Cardiac muscle cell (in vitro differentiated cells and primary cell): ENCODE measurements at regions not wholly inside any gene's neighbourhood (a gene's known extent, or its start where the extent isn't known, plus 50 kb on each side); places are given as distances from the start of the nearest gene placed in this dataset.

Experiments used
- DNase-seq, 2 donors: peaks; one replicate each; pipeline versions ENCODE4 v3.0.0 to v3.0.0-alpha.2; 2010 to 2017; ENCODE audit warnings: low read depth in 1 of 2, low spot score in 1 of 2
- H3K27ac ChIP-seq: fragments of 200-600 bp; sonication (generic); 2 replicates; pipeline ENCODE4 v1.5.1; 2016
- H3K27me3 ChIP-seq: fragments of 200-600 bp; sonication (generic); 2 replicates; pipeline ENCODE4 v1.6.0; 2016; ENCODE audit warnings: control low read depth
- H3K36me3 ChIP-seq: fragments of 200-600 bp; sonication (generic); 2 replicates; pipeline ENCODE4 v1.5.1; 2016; ENCODE audit warnings: control low read depth
- H3K4me1 ChIP-seq: fragments of 200-600 bp; sonication (generic); 2 replicates; pipeline ENCODE4 v1.8.1; 2017; ENCODE audit warnings: low read depth, mild to moderate bottlenecking, mixed run types
- H3K4me3 ChIP-seq: fragments of 200-600 bp; sonication (generic); 2 replicates; pipeline ENCODE4 v1.5.1; 2016; ENCODE audit warnings: mild to moderate bottlenecking
- H3K9me3 ChIP-seq: fragments of 200-600 bp; sonication (generic); 2 replicates; pipeline ENCODE4 v1.5.1; 2017; ENCODE audit warnings: low read depth, mild to moderate bottlenecking, control low read depth
- CTCF ChIP-seq: IDR thresholded peaks from 2 replicates; pipeline ENCODE4 v1.5.1; 2012; ENCODE audit warnings: low read depth, mild to moderate bottlenecking, low read length

GRCh38 chr4:183563874-183564273, 59.0 kb downstream of the ING2 start:
- DNase-seq: peak in 1 of 2 donors; percentile 27
- Histone ChIP-seq H3K9me3 (no peaks in the 10 kb centered on the region), H3K4me1 (no peaks in the 10 kb centered on the region), H3K36me3 (no peaks in the 10 kb centered on the region), H3K27me3 (peaks cover 8% of the 10 kb centered on the region), H3K27ac (no peak overlapping the region), H3K4me3 (no peak overlapping the region)
- no peak for TF ChIP-seq CTCF

GRCh38 chr4:183571350-183571941, 66.6 kb downstream of the ING2 start:
- peak overlapping the region; percentile 8 for H3K27ac ChIP-seq
- no peak for TF ChIP-seq CTCF
- H3K4me1 ChIP-seq: peaks cover 10% of the 10 kb centered on the region
- no peaks in the 10 kb centered on the region for H3K36me3 ChIP-seq
- DNase-seq: peak; percentile 25 to 89
- no peak overlapping the region for H3K4me3 ChIP-seq
- no peaks in the 10 kb centered on the region for H3K27me3 ChIP-seq
- no peaks in the 10 kb centered on the region for H3K9me3 ChIP-seq

- Histone ChIP-seq H3K27ac (no peak overlapping the region), H3K27me3 (no peaks in the 10 kb centered on the region), H3K36me3 (no peaks in the 10 kb centered on the region), H3K4me3 (no peak overlapping the region), H3K4me1 (no peaks in the 10 kb centered on the region), H3K9me3 (no peaks in the 10 kb centered on the region)
- DNase-seq: peak in 1 of 2 donors; percentile 6
- TF ChIP-seq CTCF: no peak
Measured at GRCh38 chr4:183576701-183577404, 72.0 kb downstream of the ING2 start.

GRCh38 chr4:183580370-183580769, 75.5 kb downstream of the ING2 start:
- no peaks in the 10 kb centered on the region for H3K27me3 ChIP-seq
- no peaks in the 10 kb centered on the region for H3K4me1 ChIP-seq
- no peaks in the 10 kb centered on the region for H3K9me3 ChIP-seq
- no peak overlapping the region for H3K4me3 ChIP-seq
- TF ChIP-seq CTCF: no peak
- DNase-seq: no peak
- H3K27ac ChIP-seq: no peak overlapping the region
- no peaks in the 10 kb centered on the region for H3K36me3 ChIP-seq

- TF ChIP-seq CTCF: no peak
- no peaks in the 10 kb centered on the region for H3K9me3 ChIP-seq
- no peaks in the 10 kb centered on the region for H3K4me1 ChIP-seq
- no peaks in the 10 kb centered on the region for H3K36me3 ChIP-seq
- no peaks in the 10 kb centered on the region for H3K27me3 ChIP-seq
- H3K27ac ChIP-seq: no peak overlapping the region
- no peak overlapping the region for H3K4me3 ChIP-seq
- DNase-seq: no peak
Measured at GRCh38 chr4:183580849-183581248, 76.0 kb downstream of the ING2 start.
